ENCODE measurements at regions not wholly inside any gene's neighbourhood (a gene's known extent, or its start where the extent isn't known, plus 50 kb on each side); places are given as distances from the start of the nearest gene placed in this dataset.
"Not testable (repeated sequence)": the region's sequence is repeated elsewhere in the genome, so short reads cannot be mapped to it uniquely, and the experiment has no call there.

- DNase-seq, result no peak
Observed at GRCh38 chr17:64784353-64785010, 122.4 kb upstream of the SMURF2 start.

- DNase-seq, result no peak
Observed at GRCh38 chr17:64783556-64784352, 121.6 kb upstream of the SMURF2 start.

DNA sequence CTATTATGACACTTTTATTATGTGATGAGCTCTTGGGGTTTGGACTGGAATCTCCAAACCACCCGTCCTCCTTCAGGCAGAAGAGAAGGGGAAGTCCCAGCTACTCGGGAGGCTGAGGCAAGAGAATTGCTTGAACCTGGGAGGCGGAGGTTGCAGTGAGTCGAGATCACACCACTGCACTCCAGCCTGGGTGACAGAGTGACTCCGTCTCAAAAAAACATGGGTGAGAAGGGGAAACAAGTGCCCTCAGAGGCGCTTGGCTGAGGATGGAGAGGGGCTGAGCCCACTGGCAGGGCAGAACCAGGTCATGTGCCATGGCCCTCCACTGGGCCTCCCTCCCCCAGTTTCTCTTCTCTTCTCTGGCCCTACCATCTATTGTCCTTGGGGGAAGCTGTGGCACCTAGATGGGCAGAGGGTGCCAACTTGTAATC is 120.9 kb upstream of the SMURF2 start:
- DNase-seq, result no peak

GRCh38 chr17:64781810-64782555 is 119.9 kb upstream of the SMURF2 start:
- no peak for DNase-seq

DNA sequence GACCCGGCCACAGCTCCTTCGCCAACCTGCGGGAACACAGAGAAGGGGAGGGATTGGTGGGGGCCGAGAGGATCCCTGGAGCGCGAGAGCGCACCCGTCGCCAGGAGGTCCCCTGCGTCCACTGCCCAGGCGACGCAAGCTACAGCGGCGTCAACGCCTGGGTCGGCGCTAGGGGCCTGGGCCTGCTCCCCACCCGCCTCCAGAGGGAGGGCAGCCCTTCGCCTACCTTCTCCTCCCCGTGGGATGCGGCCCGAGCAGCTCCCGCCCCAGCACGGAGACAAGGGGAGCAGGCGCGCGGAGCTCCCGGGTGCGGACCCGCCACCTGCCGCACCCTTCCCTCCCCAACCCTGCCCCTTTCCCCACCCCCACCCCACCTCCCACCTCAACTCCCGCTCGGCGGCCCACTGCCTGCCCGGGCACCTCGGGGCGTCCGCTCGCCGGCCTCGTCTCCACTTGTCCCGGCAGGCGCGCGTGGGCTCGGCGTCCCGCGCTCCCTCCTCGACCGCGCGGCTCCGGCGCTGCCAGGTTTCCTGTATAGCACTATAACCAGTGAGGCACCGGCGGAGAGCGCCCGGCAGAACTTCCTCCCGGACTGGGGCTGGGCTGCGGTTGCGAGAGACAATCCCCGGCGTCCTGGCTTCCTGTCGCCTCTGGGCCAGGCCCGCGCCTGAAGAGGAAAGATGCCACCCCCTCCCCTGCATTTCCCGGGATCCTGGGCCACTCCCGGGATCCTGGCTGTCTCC is 119.1 kb upstream of the SMURF2 start:
- peak; percentile 71 for DNase-seq

DNA sequence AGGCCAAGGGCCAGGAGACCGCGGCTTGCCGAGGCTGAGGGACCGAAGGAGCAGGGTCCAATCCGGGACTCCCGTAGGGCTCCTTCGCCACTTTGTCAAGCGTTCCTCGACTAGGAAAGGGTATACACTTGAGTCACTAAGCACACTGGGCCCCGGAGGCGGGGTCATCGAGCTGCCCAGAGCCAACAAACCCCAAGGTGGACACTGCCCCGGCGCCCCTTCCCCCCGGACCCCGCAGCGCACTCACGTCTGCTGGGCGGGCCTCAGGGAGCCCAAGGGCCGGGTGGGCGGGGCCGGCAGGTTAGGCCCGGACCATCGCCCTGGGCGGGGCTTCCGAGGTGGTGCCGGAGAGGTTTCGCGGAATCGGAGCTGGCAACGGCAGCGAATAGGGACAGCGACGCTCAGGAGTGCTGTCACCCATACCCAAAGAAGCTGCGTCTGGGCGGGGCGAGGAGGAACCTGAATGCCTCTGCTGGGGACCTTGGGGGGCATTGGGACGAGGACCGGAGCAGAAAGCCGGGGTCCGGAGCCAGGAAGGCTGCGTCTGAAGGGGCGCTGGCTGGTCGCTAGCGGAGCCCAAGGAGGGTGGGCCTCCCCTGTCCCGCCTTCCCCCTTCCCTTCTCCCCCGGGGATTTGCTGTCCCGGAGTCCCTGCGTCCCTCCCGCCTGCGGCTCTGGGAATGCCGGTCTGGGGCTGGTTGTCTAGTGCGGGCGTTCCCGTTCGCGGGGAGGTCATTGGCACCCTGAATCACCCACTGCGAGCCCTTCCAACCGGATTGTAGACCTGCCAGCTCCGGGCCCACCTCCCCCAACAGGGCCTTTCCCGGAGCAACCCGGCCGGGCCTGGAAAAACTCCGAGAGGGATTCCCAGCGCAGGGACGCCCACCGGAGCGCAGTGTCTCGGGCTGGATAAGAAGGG is 118.2 kb upstream of the SMURF2 start:
- DNase-seq, result peak; percentile 86

- no peak for DNase-seq
Observed at GRCh38 chr17:64779376-64780095, 117.4 kb upstream of the SMURF2 start.

- DNase-seq, result not testable (repeated sequence)
Observed at GRCh38 chr17:64779098-64779375, 116.9 kb upstream of the SMURF2 start.

DNA sequence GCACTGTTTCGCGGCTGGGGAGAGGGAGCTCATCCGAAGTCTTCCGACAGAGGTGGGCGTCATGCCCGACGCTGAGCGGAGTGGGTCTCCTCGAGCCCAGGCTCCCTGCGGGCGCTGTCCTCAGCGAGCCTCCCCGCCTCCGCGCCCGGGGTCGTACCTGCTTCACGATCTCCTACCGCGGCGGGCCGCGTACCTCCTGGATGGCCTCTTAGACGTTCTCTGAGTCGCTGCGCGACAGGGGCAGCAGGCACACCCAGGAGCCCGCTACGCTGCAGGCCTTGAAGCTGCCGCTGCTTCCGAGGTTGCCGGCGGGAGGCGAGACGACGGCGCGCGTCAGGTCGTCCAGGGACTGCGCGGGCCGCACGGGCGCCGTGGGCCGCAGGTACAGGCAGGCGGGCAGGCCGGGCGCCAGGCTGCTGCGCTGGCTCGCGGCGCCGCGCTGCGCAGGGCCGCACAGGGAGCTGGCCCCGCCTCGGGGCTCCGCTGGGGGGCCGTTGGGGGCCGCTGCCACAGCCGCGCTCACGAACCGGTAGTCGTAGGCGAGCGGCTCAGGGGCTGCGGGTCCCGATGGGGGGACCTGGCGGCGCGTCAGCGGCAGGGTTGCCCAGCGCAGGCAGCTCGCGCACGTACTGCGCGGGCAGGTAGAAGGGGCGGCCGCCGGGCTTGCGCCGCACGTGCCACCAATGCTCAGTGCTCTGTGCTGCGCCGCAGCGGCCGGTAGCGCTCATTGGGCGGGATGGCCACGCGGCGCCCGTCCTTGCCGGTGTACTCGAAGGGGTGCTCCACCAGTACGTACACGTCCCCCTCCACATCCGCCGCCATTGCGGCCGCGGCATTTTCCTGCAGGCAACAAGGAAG is 116.4 kb upstream of the SMURF2 start:
- peak; percentile 36 for DNase-seq

- no peak for DNase-seq
Observed at GRCh38 chr17:64777415-64778239, 115.5 kb upstream of the SMURF2 start.

DNA sequence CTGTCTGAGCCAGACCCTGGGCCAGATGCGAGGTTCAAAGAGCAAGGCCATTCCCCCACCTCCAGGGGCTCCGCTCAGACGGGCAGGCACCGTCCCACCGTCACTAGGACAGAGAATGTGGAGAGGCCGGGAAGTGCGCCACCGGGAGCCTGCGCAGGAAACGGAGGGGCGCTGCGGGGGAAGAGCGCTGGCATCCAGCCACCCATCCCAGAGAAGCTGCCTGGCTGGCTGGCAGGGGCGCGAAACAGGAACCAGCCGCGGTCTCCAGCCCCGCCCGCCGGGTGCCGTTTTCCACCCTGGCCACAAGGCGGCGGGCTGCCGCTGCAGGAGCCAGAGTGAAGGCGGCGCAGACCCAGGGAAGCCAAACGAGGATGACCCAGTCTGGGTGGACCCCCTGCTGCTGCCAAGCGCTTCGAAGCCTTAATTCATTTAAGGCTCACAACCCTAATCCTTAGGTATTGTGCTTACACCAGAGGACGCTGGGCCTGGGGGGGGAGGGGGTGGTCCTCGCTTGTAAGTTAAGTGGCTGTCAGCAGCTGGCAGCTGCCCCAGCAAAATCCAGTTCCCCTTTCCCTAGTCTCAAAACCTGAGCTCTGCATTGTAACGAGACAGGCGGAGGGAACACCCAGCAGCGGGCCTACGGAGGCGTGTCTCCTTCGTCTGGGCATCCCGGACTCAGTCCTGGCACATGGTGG is 114.8 kb upstream of the SMURF2 start:
- peak; percentile 79 for DNase-seq

DNA sequence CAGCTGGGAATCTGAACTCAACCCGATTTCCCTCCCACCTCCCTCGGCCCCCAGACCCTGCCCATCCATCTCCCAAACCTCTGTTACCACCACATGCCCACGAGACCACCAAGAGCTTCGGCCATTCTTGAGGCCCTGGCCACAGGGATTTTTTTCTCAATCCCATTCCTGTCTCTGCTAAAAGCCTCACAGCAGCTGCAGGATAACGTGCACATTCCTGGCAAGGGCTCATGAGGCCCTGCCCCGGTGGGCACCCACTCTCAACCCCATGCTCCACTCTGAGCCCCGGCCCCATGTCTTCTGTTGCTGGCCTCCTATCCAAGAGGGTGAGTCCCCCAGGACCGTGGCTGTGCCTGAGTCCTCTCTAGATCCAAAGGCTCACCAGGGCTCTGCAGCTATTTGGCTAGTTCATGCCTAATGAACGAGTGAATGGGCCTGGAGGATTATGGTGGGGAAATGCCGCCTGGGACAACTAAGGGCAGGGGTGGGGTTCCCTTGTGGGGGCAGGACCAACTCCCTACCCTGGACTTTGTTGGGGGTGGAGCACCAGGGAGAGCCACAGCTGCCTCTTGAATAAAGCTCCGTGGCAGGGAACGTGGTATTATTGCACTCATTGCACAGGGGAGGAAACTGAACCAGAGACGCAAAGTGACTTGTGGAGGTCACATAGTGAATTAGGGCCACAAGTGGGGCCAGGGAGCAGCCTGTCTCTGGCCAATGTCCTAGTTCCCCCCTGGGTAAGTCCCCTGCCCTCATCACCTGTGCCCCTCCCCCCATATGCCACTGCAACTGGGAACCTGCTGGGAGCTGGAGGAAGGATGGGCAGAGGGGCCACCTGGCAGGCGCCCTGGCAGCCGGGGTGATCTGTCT is 113.8 kb upstream of the SMURF2 start:
- no peak for DNase-seq

GRCh38 chr17:64774888-64775540 is 112.9 kb upstream of the SMURF2 start:
- no peak for DNase-seq

DNA sequence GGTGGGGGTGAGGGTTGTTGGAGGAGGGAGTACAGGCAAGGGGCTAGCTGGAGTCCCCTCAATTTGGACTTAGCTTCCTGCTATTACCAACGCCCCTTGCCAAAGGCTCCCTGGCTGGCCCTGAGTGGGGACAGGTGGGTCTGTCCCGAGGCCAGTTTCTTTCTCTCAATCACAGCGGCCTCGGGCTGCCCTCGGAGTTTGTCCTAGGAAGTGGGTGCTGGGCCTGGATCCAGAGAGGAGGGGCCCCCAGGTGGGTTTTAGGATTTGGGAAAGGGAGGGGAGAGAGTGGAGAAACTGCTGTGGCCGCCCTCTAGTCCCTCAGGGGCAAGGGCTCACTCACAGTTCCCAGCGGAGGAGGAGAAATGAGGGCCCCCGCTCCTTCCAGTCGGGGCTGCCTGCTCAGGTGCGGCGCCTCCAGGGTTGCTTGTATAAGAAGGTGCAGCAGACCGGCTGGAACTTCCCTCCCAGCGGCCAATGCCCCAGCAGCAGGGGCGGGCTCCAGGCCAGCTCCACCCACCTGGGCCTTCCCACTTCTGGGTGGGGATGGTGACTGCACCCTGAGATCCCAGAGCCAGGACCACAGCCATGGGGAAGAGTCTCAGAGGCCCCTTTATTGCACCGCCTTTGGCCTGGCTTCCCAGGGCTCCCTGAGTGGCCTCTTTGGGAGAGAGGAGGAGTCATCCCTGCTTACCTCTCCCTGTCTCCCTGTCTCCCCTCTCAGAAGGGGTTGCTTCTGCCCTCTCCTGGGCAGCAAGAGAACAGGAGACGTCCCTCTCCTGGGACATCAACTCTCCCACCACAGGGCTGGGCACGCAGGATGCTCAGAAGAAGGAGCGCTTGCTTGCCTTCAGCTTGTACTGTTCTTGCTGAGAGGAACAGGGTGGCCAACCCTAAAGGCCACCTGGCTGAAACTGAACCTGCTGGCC is 112.0 kb upstream of the SMURF2 start:
- DNase-seq, result no peak

- no peak for DNase-seq
Observed at GRCh38 chr17:64773386-64773835, 111.3 kb upstream of the SMURF2 start.

DNA sequence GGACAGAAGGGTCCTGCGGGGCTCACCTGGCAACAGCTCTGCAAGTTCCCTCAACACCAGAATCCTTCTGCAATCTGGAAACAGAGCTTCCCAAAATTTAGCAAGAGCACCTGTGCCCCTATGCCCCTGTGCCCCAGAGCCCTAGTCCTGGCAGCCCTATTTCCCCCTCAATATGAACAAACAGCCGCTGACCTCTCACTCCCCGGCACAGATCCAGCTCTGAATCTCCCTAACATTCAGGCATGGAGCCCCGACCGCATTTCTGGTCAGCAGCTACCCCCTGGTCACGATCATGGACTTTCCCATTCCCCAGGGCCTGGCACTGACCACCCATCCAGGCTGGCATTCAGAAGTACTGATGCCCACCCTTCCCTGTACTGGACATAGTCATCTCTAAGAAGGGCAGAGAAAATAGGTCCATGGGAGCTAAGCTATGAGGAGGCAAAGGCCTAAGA is 110.8 kb upstream of the SMURF2 start:
- no peak for DNase-seq
